Smooth muscle cell (in vitro differentiated cells): ENCODE measurements at regions not wholly inside any gene's neighbourhood (a gene's known extent, or its start where the extent isn't known, plus 50 kb on each side); places are given as distances from the start of the nearest gene placed in this dataset.
A peak's percentile ranks its signal among the peaks of the same experiment; 100 is the strongest.
"Not testable (repeated sequence)": the region's sequence is repeated elsewhere in the genome, so short reads cannot be mapped to it uniquely, and the experiment has no call there.

Experiments
- DNase-seq: peaks from one replicate; lab custom pipeline; 2025; ENCODE audit not compliant: unreplicated experiment; lab: John Stamatoyannopoulos, UW
- H2AFZ ChIP-seq: fragments of 200-600 bp; sonication (generic); 2 replicates; pipeline ENCODE4 v1.6.0; 2016; ENCODE audit warnings: antibody characterized with exemption, low read depth, mild to moderate bottlenecking
- H3F3A ChIP-seq: fragments of 200-600 bp; sonication (generic); 2 replicates; pipeline ENCODE4 v1.6.0; 2017; ENCODE audit warnings: antibody characterized with exemption, low read depth
- H3K27ac ChIP-seq: fragments of 200-600 bp; sonication (generic); 2 replicates; pipeline ENCODE4 v1.5.1; 2016; ENCODE audit warnings: low read depth, mild to moderate bottlenecking
- H3K27me3 ChIP-seq: fragments of 200-600 bp; sonication (generic); 2 replicates; pipeline ENCODE4 v1.6.1; 2016; ENCODE audit warnings: low read depth, mild to moderate bottlenecking
- H3K36me3 ChIP-seq: fragments of 200-600 bp; sonication (generic); 2 replicates; pipeline ENCODE4 v1.5.1; 2016; ENCODE audit warnings: low read depth
- H3K4me1 ChIP-seq: fragments of 200-600 bp; sonication (generic); 2 replicates; pipeline ENCODE4 v1.5.1; 2016; ENCODE audit warnings: low read depth
- H3K4me2 ChIP-seq: fragments of 200-600 bp; sonication (generic); 2 replicates; pipeline ENCODE4 v1.6.0; 2016; ENCODE audit warnings: mild to moderate bottlenecking
- H3K4me3 ChIP-seq: fragments of 200-600 bp; sonication (generic); 2 replicates; pipeline ENCODE4 v1.5.1; 2016; ENCODE audit warnings: mild to moderate bottlenecking
- H3K79me2 ChIP-seq: fragments of 200-600 bp; sonication (generic); 2 replicates; pipeline ENCODE4 v1.6.0; 2016; ENCODE audit warnings: low read depth, mild to moderate bottlenecking
- H3K9ac ChIP-seq: fragments of 200-600 bp; sonication (generic); 2 replicates; pipeline ENCODE4 v1.6.0; 2016; ENCODE audit warnings: low read depth
- H3K9me3 ChIP-seq: fragments of 200-600 bp; sonication (generic); replicated peaks from 2 replicates; pipeline ENCODE4 v1.5.1; 2016; ENCODE audit warnings: low read depth
- H4K20me1 ChIP-seq: fragments of 200-600 bp; sonication (generic); 2 replicates; pipeline ENCODE4 v1.6.0; 2016; ENCODE audit warnings: low read depth
- WGBS: methylation state at CpG from one replicate; pipeline ENCODE4 v1.1.7; 2016; ENCODE audit warnings: low lambda C conversion rate; 5-methylcytosine and 5-hydroxymethylcytosine counted together
- TF ChIP-seq, protein P1 (sequence below): fragments of 200-600 bp; sonication (generic); IDR thresholded peaks from 2 replicates; pipeline ENCODE4 v1.5.1; 2017; ENCODE audit warnings: borderline replicate concordance, mild to moderate bottlenecking, antibody characterized with exemption; ENCODE audit not compliant: insufficient read depth, poor library complexity, severe bottlenecking

DNA sequence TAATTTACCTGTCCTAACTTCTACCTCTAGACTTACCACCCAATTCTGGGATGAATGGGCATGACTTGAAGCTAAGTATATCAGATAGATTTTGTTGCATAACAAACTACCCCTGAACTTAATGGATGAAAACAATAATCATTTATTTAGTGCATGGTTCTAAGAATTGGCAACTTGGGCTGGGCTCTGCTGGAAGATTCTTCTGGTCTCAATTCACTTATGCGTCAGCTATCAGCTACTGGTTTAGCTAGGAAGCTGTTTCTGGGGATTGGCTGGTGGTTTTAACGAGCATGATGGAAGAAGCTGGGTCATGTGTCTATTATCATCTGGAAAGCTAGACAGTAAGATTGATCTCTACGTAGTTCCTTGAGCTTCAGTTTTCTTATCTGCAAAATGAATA, 77.3 kb upstream of the LMCD1 start:
- Histone ChIP-seq H3K27me3 (no peaks in the 10 kb centered on the region), H3K9ac (no peak overlapping the region), H4K20me1 (no peaks in the 10 kb centered on the region), H3K4me3 (no peak overlapping the region), H3K4me1 (no peaks in the 10 kb centered on the region), H3K4me2 (no peak overlapping the region), H3K79me2 (no peaks in the 10 kb centered on the region), H3F3A (no peaks in the 10 kb centered on the region), H3K36me3 (no peaks in the 10 kb centered on the region), H3K27ac (no peak overlapping the region), H3K9me3 (no peaks in the 10 kb centered on the region), H2AFZ (no peak overlapping the region)
- 92% methylated on average over 3 of the region's 3 CpGs for WGBS
- no peak for DNase-seq
- TF ChIP-seq, protein P1, sequence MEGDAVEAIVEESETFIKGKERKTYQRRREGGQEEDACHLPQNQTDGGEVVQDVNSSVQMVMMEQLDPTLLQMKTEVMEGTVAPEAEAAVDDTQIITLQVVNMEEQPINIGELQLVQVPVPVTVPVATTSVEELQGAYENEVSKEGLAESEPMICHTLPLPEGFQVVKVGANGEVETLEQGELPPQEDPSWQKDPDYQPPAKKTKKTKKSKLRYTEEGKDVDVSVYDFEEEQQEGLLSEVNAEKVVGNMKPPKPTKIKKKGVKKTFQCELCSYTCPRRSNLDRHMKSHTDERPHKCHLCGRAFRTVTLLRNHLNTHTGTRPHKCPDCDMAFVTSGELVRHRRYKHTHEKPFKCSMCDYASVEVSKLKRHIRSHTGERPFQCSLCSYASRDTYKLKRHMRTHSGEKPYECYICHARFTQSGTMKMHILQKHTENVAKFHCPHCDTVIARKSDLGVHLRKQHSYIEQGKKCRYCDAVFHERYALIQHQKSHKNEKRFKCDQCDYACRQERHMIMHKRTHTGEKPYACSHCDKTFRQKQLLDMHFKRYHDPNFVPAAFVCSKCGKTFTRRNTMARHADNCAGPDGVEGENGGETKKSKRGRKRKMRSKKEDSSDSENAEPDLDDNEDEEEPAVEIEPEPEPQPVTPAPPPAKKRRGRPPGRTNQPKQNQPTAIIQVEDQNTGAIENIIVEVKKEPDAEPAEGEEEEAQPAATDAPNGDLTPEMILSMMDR = no peak

DNA sequence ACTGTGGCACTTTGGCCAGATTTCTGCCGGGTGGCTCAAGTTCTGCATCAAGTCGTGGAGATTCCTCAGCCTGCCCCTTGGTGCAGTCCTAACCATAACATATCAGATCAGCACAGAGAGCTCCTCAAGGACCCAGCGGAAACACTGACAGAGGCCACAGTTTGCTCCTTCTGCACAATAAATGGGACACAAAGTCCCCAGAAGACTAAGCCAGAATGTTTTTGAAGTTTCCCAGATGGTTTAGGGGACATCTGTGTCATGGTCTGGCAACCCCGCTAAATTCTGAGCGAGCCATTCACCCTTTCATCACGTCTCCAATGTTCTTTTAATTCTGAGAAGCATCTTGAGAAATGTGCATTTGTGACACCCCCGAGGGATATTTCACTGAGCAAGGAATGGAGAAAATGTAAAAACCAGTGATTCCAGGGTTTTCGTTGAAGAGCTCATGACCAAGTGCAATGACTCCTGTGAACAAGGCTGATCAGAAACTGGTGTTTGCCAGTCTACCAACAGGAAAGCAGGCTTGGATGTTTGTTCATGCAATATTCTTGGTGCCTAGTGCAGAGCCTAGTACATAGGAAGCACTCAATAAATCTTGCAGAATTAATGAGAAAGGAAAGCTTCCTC, 64.8 kb upstream of the LMCD1 start:
- no peak overlapping the region for H3K9ac ChIP-seq
- no peak overlapping the region for H3K4me2 ChIP-seq
- no peaks in the 10 kb centered on the region for H3F3A ChIP-seq
- peak overlapping the region; percentile 16 for H2AFZ ChIP-seq
- no peak for DNase-seq
- TF ChIP-seq, protein P1 = no peak
- WGBS = 59% methylated on average over 8 of the region's 8 CpGs
- H3K4me1 ChIP-seq = no peaks in the 10 kb centered on the region
- no peaks in the 10 kb centered on the region for H4K20me1 ChIP-seq
- H3K36me3 ChIP-seq = no peaks in the 10 kb centered on the region
- H3K9me3 ChIP-seq = no peaks in the 10 kb centered on the region
- no peak overlapping the region for H3K4me3 ChIP-seq
- no peaks in the 10 kb centered on the region for H3K79me2 ChIP-seq
- no peak overlapping the region for H3K27ac ChIP-seq
- H3K27me3 ChIP-seq = no peaks in the 10 kb centered on the region

DNA sequence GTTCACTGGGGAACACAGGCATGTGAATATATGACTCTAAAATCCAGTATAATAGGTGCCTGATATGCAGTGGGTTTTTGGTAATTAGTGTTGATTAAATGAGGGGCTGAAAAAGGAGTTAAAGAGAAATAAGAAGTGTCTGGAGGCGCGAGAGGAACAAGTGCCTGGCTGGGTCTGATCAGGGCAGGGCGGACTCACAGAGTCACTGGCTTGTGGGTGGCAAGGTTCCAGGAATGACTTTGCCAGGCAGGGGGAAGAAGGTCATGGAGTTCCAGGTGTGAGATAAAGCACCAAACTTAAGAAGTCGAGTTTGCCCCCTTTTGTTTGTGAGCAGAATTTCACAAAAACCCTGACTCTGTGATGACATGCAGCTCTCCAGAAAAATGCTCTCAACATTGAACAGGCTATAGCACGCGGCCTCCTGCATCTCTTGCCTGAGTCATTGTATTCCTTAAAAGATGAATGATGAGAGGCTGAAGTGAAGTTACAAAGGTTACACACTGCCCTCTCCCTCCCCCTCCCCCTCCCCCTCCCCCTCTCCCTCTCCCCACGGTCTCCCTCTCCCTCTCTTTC, 63.0 kb upstream of the LMCD1 start:
- Histone ChIP-seq H3K27me3 (no peaks in the 10 kb centered on the region), H3K79me2 (no peaks in the 10 kb centered on the region), H3K9ac (no peak overlapping the region), H3K27ac (no peak overlapping the region), H3F3A (peaks cover 13% of the 10 kb centered on the region), H2AFZ (no peak overlapping the region), H3K4me1 (peaks cover 6% of the 10 kb centered on the region), H3K4me3 (no peak overlapping the region), H3K9me3 (no peaks in the 10 kb centered on the region), H3K36me3 (no peaks in the 10 kb centered on the region), H4K20me1 (no peaks in the 10 kb centered on the region), H3K4me2 (no peak overlapping the region)
- no peak for DNase-seq
- 91% methylated on average over 6 of the region's 7 CpGs for WGBS
- TF ChIP-seq, protein P1 = no peak

DNA sequence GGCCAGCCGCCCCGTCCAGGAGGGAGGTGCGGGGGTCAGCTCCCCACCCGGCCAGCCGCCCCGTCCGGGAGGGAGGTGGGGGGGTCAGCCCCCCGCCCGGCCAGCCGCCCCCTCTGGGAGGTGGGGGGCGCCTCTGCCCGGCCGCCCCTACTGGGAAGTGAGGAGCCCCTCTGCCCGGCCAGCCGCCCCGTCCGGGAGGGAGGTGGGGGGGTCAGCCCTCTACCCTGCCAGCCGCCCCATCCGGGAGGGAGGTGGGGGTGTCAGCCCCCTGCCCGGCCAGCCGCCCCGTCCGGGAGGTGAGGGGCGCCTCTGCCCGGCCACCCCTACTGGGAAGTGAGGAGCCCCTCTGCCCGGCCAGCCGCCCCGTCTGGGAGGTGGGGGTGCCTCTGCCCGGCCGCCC, 61.5 kb upstream of the LMCD1 start:
- no CpG with 5 or more reads among the region's 30 CpGs for WGBS
- H3K79me2 ChIP-seq, H3K4me3 ChIP-seq: not testable (repeated sequence)

More for the DNA sequence above, 61.5 kb upstream of the LMCD1 start:
- not testable (repeated sequence) for H3K9me3 ChIP-seq, H3K9ac ChIP-seq, DNase-seq, H2AFZ ChIP-seq, H3K4me2 ChIP-seq, H3K27me3 ChIP-seq, H3K36me3 ChIP-seq, H4K20me1 ChIP-seq, H3K27ac ChIP-seq
- Histone ChIP-seq H3K4me1 (peaks cover 22% of the 10 kb centered on the region), H3F3A (peaks cover 27% of the 10 kb centered on the region)
